ENCODE measurements at regions not wholly inside any gene's neighbourhood (a gene's known extent, or its start where the extent isn't known, plus 50 kb on each side); places are given as distances from the start of the nearest gene placed in this dataset.

GRCh38 chr3:65028024-65028423 lies 340.2 kb upstream of the ADAMTS9 start (continued):
- TF ChIP-seq CREB1 (CRISPR knock-in tag; IDR thresholded peaks at IDR 0.05): no peak
- TF ChIP-seq, protein P1, sequence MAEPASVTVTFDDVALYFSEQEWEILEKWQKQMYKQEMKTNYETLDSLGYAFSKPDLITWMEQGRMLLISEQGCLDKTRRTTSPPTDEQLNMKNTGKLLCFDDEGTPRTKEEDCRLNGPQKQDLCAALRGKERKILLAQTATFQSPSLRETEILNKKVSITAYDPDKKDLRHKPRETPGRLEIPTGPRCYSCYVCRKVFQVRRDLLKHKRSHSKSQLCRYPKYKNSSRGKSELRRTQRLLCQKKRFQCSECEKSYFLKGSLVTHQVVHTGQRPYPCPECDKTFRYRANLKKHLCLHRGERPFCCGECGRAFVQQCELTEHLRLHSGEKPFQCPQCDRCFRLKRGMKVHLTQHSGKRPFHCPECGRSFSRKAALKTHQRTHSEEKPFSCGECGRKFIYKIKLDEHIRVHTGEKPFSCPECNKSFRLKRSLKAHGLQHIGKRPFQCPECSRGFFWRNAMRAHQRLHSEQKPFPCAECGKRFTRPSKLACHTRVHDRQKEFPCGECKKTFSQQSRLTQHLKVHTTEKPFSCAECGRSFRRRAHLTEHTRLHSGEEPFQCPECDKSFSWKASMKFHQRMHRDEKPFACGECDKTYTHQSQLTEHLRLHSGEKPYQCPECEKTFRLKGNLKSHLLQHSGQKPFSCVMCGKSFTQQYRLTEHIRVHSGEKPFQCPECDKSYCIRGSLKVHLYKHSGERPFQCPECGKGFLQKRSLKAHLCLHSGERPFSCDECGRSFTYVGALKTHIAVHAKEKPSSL (CRISPR knock-in tag; conservative IDR thresholded peaks at IDR 0.05): no peak
- no peak for TF ChIP-seq FOXK1 (CRISPR knock-in tag; IDR thresholded peaks at IDR 0.05)

DNA sequence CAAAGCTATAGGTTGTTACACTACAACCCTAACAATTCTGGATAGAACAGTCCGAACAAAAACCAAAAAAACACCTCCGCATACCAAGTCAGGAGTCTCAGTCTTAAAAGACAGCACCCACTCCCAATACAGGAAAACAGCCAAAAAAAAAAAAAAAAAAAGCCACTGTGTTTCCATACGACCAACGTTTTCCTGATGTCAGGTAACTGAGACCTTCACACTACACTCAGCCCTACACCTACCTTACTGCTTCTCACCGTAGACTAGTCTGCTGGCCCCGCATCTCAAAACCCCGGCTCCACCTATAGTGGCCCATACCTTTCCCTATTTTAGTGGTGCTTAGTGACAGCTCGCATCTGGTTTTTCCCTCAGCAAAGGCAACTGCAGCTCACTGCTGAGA lies 339.5 kb upstream of the ADAMTS9 start:
- no peak overlapping the region for H3K4me3 Mint-ChIP-seq
- ATAC-seq (peak; percentile 65), DNase-seq (ENCODE audit: low spot score) (no peak)
- peaks cover 35% of the 10 kb centered on the region for H3K4me1 Mint-ChIP-seq
- H3K9me3 Mint-ChIP-seq: peaks cover 17% of the 10 kb centered on the region
- H3K36me3 Mint-ChIP-seq: no peaks in the 10 kb centered on the region
- ChIA-PET CTCF (interaction anchor here (0.6 to 2.8 kb wide), 2 partner anchors 494 to 1506 kb away, joined by 4 to 13 read pairs; no protein-coding TSS in a partner anchor), POLR2A (interaction anchor here (0.7 kb wide), 1 partner anchor 157 kb away, joined by 8 read pairs; no protein-coding TSS in a partner anchor)
- H3K27me3 Mint-ChIP-seq (ENCODE audit: low read depth): no peaks in the 10 kb centered on the region
- H3K27ac Mint-ChIP-seq: peak overlapping the region; percentile 81
- TF ChIP-seq, protein P2, sequence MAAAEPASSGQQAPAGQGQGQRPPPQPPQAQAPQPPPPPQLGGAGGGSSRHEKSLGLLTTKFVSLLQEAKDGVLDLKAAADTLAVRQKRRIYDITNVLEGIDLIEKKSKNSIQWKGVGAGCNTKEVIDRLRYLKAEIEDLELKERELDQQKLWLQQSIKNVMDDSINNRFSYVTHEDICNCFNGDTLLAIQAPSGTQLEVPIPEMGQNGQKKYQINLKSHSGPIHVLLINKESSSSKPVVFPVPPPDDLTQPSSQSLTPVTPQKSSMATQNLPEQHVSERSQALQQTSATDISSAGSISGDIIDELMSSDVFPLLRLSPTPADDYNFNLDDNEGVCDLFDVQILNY (CRISPR knock-in tag; IDR thresholded peaks at IDR 0.05): no peak
- TF ChIP-seq USF2 (CRISPR knock-in tag; IDR thresholded peaks at IDR 0.05) (no peak), ZNF317 (CRISPR knock-in tag; IDR thresholded peaks at IDR 0.05; ENCODE audit: borderline replicate concordance, low read depth) (no peak), ZSCAN18 (CRISPR knock-in tag; IDR thresholded peaks at IDR 0.05) (no peak), ZNF396 (CRISPR knock-in tag; IDR thresholded peaks at IDR 0.05; ENCODE audit: borderline replicate concordance) (no peak), E2F4 (CRISPR knock-in tag; IDR thresholded peaks at IDR 0.05; ENCODE audit: borderline replicate concordance, low read depth) (no peak), OVOL2 (CRISPR knock-in tag; IDR thresholded peaks at IDR 0.05; ENCODE audit: borderline replicate concordance) (no peak), EMX1 (CRISPR knock-in tag; IDR thresholded peaks at IDR 0.05) (peak; percentile 81; the same call in 1 of the 2 replicates)
- TF ChIP-seq, protein P3, sequence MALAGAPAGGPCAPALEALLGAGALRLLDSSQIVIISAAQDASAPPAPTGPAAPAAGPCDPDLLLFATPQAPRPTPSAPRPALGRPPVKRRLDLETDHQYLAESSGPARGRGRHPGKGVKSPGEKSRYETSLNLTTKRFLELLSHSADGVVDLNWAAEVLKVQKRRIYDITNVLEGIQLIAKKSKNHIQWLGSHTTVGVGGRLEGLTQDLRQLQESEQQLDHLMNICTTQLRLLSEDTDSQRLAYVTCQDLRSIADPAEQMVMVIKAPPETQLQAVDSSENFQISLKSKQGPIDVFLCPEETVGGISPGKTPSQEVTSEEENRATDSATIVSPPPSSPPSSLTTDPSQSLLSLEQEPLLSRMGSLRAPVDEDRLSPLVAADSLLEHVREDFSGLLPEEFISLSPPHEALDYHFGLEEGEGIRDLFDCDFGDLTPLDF (CRISPR knock-in tag; IDR thresholded peaks at IDR 0.05): no peak
- TF ChIP-seq, protein P4, sequence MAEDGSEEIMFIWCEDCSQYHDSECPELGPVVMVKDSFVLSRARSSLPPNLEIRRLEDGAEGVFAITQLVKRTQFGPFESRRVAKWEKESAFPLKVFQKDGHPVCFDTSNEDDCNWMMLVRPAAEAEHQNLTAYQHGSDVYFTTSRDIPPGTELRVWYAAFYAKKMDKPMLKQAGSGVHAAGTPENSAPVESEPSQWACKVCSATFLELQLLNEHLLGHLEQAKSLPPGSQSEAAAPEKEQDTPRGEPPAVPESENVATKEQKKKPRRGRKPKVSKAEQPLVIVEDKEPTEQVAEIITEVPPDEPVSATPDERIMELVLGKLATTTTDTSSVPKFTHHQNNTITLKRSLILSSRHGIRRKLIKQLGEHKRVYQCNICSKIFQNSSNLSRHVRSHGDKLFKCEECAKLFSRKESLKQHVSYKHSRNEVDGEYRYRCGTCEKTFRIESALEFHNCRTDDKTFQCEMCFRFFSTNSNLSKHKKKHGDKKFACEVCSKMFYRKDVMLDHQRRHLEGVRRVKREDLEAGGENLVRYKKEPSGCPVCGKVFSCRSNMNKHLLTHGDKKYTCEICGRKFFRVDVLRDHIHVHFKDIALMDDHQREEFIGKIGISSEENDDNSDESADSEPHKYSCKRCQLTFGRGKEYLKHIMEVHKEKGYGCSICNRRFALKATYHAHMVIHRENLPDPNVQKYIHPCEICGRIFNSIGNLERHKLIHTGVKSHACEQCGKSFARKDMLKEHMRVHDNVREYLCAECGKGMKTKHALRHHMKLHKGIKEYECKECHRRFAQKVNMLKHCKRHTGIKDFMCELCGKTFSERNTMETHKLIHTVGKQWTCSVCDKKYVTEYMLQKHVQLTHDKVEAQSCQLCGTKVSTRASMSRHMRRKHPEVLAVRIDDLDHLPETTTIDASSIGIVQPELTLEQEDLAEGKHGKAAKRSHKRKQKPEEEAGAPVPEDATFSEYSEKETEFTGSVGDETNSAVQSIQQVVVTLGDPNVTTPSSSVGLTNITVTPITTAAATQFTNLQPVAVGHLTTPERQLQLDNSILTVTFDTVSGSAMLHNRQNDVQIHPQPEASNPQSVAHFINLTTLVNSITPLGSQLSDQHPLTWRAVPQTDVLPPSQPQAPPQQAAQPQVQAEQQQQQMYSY (CRISPR knock-in tag; IDR thresholded peaks at IDR 0.05): no peak
- TF ChIP-seq, protein P5, sequence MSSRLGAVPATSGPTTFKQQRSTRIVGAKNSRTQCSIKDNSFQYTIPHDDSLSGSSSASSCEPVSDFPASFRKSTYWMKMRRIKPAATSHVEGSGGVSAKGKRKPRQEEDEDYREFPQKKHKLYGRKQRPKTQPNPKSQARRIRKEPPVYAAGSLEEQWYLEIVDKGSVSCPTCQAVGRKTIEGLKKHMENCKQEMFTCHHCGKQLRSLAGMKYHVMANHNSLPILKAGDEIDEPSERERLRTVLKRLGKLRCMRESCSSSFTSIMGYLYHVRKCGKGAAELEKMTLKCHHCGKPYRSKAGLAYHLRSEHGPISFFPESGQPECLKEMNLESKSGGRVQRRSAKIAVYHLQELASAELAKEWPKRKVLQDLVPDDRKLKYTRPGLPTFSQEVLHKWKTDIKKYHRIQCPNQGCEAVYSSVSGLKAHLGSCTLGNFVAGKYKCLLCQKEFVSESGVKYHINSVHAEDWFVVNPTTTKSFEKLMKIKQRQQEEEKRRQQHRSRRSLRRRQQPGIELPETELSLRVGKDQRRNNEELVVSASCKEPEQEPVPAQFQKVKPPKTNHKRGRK (CRISPR knock-in tag; IDR thresholded peaks at IDR 0.05; ENCODE audit: borderline replicate concordance): no peak
- TF ChIP-seq, protein P6, sequence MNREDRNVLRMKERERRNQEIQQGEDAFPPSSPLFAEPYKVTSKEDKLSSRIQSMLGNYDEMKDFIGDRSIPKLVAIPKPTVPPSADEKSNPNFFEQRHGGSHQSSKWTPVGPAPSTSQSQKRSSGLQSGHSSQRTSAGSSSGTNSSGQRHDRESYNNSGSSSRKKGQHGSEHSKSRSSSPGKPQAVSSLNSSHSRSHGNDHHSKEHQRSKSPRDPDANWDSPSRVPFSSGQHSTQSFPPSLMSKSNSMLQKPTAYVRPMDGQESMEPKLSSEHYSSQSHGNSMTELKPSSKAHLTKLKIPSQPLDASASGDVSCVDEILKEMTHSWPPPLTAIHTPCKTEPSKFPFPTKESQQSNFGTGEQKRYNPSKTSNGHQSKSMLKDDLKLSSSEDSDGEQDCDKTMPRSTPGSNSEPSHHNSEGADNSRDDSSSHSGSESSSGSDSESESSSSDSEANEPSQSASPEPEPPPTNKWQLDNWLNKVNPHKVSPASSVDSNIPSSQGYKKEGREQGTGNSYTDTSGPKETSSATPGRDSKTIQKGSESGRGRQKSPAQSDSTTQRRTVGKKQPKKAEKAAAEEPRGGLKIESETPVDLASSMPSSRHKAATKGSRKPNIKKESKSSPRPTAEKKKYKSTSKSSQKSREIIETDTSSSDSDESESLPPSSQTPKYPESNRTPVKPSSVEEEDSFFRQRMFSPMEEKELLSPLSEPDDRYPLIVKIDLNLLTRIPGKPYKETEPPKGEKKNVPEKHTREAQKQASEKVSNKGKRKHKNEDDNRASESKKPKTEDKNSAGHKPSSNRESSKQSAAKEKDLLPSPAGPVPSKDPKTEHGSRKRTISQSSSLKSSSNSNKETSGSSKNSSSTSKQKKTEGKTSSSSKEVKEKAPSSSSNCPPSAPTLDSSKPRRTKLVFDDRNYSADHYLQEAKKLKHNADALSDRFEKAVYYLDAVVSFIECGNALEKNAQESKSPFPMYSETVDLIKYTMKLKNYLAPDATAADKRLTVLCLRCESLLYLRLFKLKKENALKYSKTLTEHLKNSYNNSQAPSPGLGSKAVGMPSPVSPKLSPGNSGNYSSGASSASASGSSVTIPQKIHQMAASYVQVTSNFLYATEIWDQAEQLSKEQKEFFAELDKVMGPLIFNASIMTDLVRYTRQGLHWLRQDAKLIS (CRISPR knock-in tag; IDR thresholded peaks at IDR 0.05; ENCODE audit: borderline replicate concordance): no peak

Measured in WTC11 (cell line).